ENCODE measurements at regions not wholly inside any gene's neighbourhood (a gene's known extent, or its start where the extent isn't known, plus 50 kb on each side); places are given as distances from the start of the nearest gene placed in this dataset.

DNA sequence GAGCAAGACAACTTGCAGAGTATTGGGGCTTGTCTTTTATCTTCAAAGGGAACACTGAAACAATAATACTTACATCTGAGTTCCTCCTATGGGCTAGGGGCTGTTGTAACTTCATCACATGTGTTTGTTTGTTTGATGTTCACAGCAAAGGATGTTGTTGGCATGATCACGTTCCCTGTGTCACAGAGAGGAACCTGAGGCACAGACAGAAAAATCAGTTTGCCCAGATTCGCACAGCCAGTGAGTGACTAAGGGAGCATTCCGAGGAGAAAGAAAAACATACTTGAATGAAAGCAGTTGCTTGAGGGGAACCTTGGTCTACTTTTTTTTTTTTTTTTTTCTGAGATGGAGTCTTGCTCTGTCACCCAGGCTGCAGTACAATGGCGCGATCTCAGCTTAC lies 87.2 kb upstream of the PFKP start:
- no peak for TF ChIP-seq EZH2 (IDR thresholded peaks at IDR 0.05; ENCODE audit: low read length, unreplicated experiment)
- TF ChIP-seq, protein P1, sequence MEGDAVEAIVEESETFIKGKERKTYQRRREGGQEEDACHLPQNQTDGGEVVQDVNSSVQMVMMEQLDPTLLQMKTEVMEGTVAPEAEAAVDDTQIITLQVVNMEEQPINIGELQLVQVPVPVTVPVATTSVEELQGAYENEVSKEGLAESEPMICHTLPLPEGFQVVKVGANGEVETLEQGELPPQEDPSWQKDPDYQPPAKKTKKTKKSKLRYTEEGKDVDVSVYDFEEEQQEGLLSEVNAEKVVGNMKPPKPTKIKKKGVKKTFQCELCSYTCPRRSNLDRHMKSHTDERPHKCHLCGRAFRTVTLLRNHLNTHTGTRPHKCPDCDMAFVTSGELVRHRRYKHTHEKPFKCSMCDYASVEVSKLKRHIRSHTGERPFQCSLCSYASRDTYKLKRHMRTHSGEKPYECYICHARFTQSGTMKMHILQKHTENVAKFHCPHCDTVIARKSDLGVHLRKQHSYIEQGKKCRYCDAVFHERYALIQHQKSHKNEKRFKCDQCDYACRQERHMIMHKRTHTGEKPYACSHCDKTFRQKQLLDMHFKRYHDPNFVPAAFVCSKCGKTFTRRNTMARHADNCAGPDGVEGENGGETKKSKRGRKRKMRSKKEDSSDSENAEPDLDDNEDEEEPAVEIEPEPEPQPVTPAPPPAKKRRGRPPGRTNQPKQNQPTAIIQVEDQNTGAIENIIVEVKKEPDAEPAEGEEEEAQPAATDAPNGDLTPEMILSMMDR (conservative IDR thresholded peaks at IDR 0.05; ENCODE audit: low read depth, low read length) = no peak
- no peak for TF ChIP-seq EZH2phosphoT487 (IDR thresholded peaks at IDR 0.05; ENCODE audit: borderline replicate concordance, low read length)

All from PC-3 (cell line).